ENCODE measurements at regions not wholly inside any gene's neighbourhood (a gene's known extent, or its start where the extent isn't known, plus 50 kb on each side); places are given as distances from the start of the nearest gene placed in this dataset.

- Histone ChIP-seq H3K4me2 (replicated peaks; ENCODE audit: low read depth, low read length, poor library complexity, severe bottlenecking) (no peak overlapping the region), H3K27ac (ENCODE audit: low read length in 2 of 2) (no peak overlapping the region), H3K4me3 (ENCODE audit: control extremely low read depth in 1 of 5, extremely low read depth in 1 of 5, insufficient read depth in 1 of 5, low read depth in 2 of 5, low read length in 4 of 5) (no peak overlapping the region), H3K27me3 (replicated peaks in 1 of 4; ENCODE audit: control extremely low read depth in 1 of 4, control insufficient read depth in 3 of 4, insufficient read depth in 4 of 4, low read length in 3 of 4) (no peaks in the 10 kb centered on the region), H3K36me3 (replicated peaks in 1 of 2; ENCODE audit: control extremely low read depth in 1 of 2, control insufficient read depth in 1 of 2, extremely low read depth in 1 of 2, insufficient read depth in 2 of 2, low read length in 1 of 2) (no peaks in the 10 kb centered on the region), H3K9ac (ENCODE audit: low read length) (no peak overlapping the region), H3K4me1 (ENCODE audit: control insufficient read depth in 2 of 2, insufficient read depth in 2 of 2, low read length in 2 of 2) (no peaks in the 10 kb centered on the region), H2AFZ (ENCODE audit: insufficient read depth, low read depth, low read length, poor library complexity, severe bottlenecking) (no peak overlapping the region), H3K9me3 (ENCODE audit: control extremely low read depth in 1 of 3, control insufficient read depth in 2 of 3, insufficient read depth in 1 of 3, low read length in 2 of 3) (no peaks in the 10 kb centered on the region), H4K20me1 (ENCODE audit: control insufficient read depth, insufficient read depth, low read length, poor library complexity, severe bottlenecking) (no peaks in the 10 kb centered on the region), H3K79me2 (ENCODE audit: control insufficient read depth, insufficient read depth, low read length) (no peaks in the 10 kb centered on the region)
- Mint-ChIP-seq H3K4me1 (no peaks in the 10 kb centered on the region), H3K27me3 (no peaks in the 10 kb centered on the region), H3K4me3 (no peak overlapping the region), H3K27ac (no peak overlapping the region), H3K9me3 (ENCODE audit: insufficient read depth) (no peaks in the 10 kb centered on the region)
- CTCF ChIA-PET, result no interaction called here
- ATAC-seq (ENCODE audit: low read depth) (no peak), DNase-seq (no peak)
- no peak for TF ChIP-seq EZH2 (IDR thresholded peaks at IDR 0.05; ENCODE audit: borderline replicate concordance, insufficient read depth, low read depth, low read length, poor library complexity, severe bottlenecking)
- TF ChIP-seq CTCF (IDR thresholded peaks at IDR 0.05), result no peak
- intact Hi-C loops (cut with micrococcal nuclease), result no loop called here
- POLR2A ChIA-PET, result no interaction called here
- WGBS (ENCODE audit: insufficient coverage), result no CpG with 5 or more reads among the region's 2 CpGs
These were observed 353.6 kb upstream of the ZNF717 start for GRCh38 chr3:76138921-76139320.

GRCh38 chr3:76147846-76148245 lies 362.5 kb upstream of the ZNF717 start:
- Histone ChIP-seq H3K27me3 (replicated peaks in 1 of 4; ENCODE audit: control extremely low read depth in 1 of 4, control insufficient read depth in 3 of 4, insufficient read depth in 4 of 4, low read length in 3 of 4) (no peaks in the 10 kb centered on the region), H3K9ac (ENCODE audit: low read length) (no peak overlapping the region), H3K4me2 (replicated peaks; ENCODE audit: low read depth, low read length, poor library complexity, severe bottlenecking) (no peak overlapping the region), H3K36me3 (replicated peaks in 1 of 2; ENCODE audit: control extremely low read depth in 1 of 2, control insufficient read depth in 1 of 2, extremely low read depth in 1 of 2, insufficient read depth in 2 of 2, low read length in 1 of 2) (no peaks in the 10 kb centered on the region), H3K4me1 (ENCODE audit: control insufficient read depth in 2 of 2, insufficient read depth in 2 of 2, low read length in 2 of 2) (no peaks in the 10 kb centered on the region), H3K4me3 (ENCODE audit: control extremely low read depth in 1 of 5, extremely low read depth in 1 of 5, insufficient read depth in 1 of 5, low read depth in 2 of 5, low read length in 4 of 5) (no peak overlapping the region), H2AFZ (ENCODE audit: insufficient read depth, low read depth, low read length, poor library complexity, severe bottlenecking) (no peak overlapping the region), H4K20me1 (ENCODE audit: control insufficient read depth, insufficient read depth, low read length, poor library complexity, severe bottlenecking) (no peaks in the 10 kb centered on the region), H3K27ac (ENCODE audit: low read length in 2 of 2) (no peak overlapping the region), H3K9me3 (ENCODE audit: control extremely low read depth in 1 of 3, control insufficient read depth in 2 of 3, insufficient read depth in 1 of 3, low read length in 2 of 3) (no peaks in the 10 kb centered on the region), H3K79me2 (ENCODE audit: control insufficient read depth, insufficient read depth, low read length) (no peaks in the 10 kb centered on the region)
- DNase-seq, result no peak
- TF ChIP-seq EZH2 (IDR thresholded peaks at IDR 0.05; ENCODE audit: borderline replicate concordance, insufficient read depth, low read depth, low read length, poor library complexity, severe bottlenecking) (no peak), CTCF (IDR thresholded peaks at IDR 0.05) (no peak)
- Mint-ChIP-seq H3K27me3 (no peaks in the 10 kb centered on the region), H3K4me3 (no peak overlapping the region), H3K9me3 (ENCODE audit: insufficient read depth) (no peaks in the 10 kb centered on the region), H3K4me1 (no peaks in the 10 kb centered on the region), H3K27ac (no peak overlapping the region)
- ChIA-PET POLR2A (no interaction called here), CTCF (no interaction called here)
- intact Hi-C loops (cut with micrococcal nuclease), result no loop called here
- ATAC-seq (ENCODE audit: low read depth), result no peak
- WGBS (ENCODE audit: insufficient coverage), result no CpG with 5 or more reads among the region's 2 CpGs
